ENCODE measurements at regions not wholly inside any gene's neighbourhood (a gene's known extent, or its start where the extent isn't known, plus 50 kb on each side); places are given as distances from the start of the nearest gene placed in this dataset.

DNA sequence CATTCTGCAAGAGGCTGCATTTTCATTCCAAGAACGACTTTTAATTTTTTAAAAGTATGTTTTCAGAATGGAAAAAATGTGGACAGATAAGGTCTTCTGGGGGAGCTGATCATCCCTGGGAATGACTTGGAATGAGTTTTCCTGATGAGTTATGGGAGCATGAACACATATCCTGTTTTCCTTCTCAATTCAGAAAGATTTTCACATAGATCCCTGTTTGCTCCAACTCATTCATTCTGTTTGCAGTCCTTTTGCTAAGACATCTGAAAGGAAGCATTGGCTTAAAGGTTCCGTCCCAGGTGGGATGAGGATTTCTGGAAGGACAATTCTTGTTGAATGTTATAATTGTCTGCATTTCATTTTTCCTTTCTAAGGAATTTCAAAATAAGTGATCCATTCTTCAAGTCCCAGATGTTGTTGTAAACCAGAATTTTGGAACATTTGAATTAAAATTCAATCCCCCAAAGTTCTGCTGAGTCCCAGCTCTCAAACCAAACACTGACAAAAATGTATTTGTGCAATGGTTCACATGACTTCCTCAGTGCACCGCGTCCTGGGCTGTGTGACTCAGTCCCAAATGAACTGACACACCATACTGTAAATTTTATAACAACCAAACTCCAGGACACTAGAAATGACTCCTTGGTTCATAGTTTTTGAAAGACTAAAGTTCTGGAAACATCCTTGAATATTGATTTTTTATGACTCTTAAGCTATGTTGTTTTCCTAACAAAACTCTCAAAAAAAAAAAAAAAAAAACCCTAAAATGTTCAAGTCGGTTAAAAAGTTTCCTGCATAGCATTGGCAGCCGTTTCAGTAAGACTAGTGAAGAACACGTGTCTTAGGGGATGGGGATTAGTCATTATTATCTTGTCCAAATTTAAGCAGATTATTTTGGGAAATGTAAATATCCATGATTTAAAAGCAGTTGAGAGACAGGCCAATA is 281.8 kb upstream of the TCF4 start:
- no peaks in the 10 kb centered on the region for H3K4me1 ChIP-seq (ENCODE audit: control insufficient read depth, low read length)
- no peaks in the 10 kb centered on the region for H3K27me3 ChIP-seq (ENCODE audit: control insufficient read depth, low read length)
- H3K4me2 ChIP-seq (ENCODE audit: low read length): no peak overlapping the region
- H3K79me2 ChIP-seq (ENCODE audit: control insufficient read depth, low read length): no peaks in the 10 kb centered on the region
- no peaks in the 10 kb centered on the region for H3F3A ChIP-seq (ENCODE audit: control insufficient read depth, insufficient read depth)
- H3K36me3 ChIP-seq (ENCODE audit: control insufficient read depth, low read length): no peaks in the 10 kb centered on the region
- no peaks in the 10 kb centered on the region for H3K9me3 ChIP-seq (ENCODE audit: control insufficient read depth, insufficient read depth, low read length)
- no peaks in the 10 kb centered on the region for H4K20me1 ChIP-seq (ENCODE audit: control insufficient read depth, insufficient read depth, low read depth, low read length)
- H3K27ac ChIP-seq (ENCODE audit: low read depth, low read length): no peak overlapping the region
- no peak for TF ChIP-seq EZH2phosphoT487 (IDR thresholded peaks at IDR 0.05; ENCODE audit: borderline replicate concordance, low read length)
- no peak for TF ChIP-seq CTCF (IDR thresholded peaks at IDR 0.05; ENCODE audit: low read depth, low read length, poor library complexity, severe bottlenecking)
- H3K9me2 ChIP-seq (replicated peaks; ENCODE audit: control insufficient read depth, low read length): no peaks in the 10 kb centered on the region
- H3K4me3 ChIP-seq (ENCODE audit: low read length): no peak overlapping the region

GRCh38 chr18:55868909-55869308 is 280.9 kb upstream of the TCF4 start:
- H3K4me3 ChIP-seq (ENCODE audit: low read length): no peak overlapping the region
- no peaks in the 10 kb centered on the region for H3K27me3 ChIP-seq (ENCODE audit: control insufficient read depth, low read length)
- no peaks in the 10 kb centered on the region for H3K4me1 ChIP-seq (ENCODE audit: control insufficient read depth, low read length)
- H3K36me3 ChIP-seq (ENCODE audit: control insufficient read depth, low read length): no peaks in the 10 kb centered on the region
- no peaks in the 10 kb centered on the region for H3K9me3 ChIP-seq (ENCODE audit: control insufficient read depth, insufficient read depth, low read length)
- H4K20me1 ChIP-seq (ENCODE audit: control insufficient read depth, insufficient read depth, low read depth, low read length): no peaks in the 10 kb centered on the region
- H3K27ac ChIP-seq (ENCODE audit: low read depth, low read length): no peak overlapping the region
- no peak overlapping the region for H3K4me2 ChIP-seq (ENCODE audit: low read length)
- no peaks in the 10 kb centered on the region for H3K79me2 ChIP-seq (ENCODE audit: control insufficient read depth, low read length)
- no peak for TF ChIP-seq EZH2phosphoT487 (IDR thresholded peaks at IDR 0.05; ENCODE audit: borderline replicate concordance, low read length)
- no peaks in the 10 kb centered on the region for H3F3A ChIP-seq (ENCODE audit: control insufficient read depth, insufficient read depth)
- no peaks in the 10 kb centered on the region for H3K9me2 ChIP-seq (replicated peaks; ENCODE audit: control insufficient read depth, low read length)

- H3K4me2 ChIP-seq (ENCODE audit: low read length): no peak overlapping the region
- H3K9me3 ChIP-seq (ENCODE audit: control insufficient read depth, insufficient read depth, low read length): no peaks in the 10 kb centered on the region
- H3K36me3 ChIP-seq (ENCODE audit: control insufficient read depth, low read length): no peaks in the 10 kb centered on the region
- no peaks in the 10 kb centered on the region for H4K20me1 ChIP-seq (ENCODE audit: control insufficient read depth, insufficient read depth, low read depth, low read length)
- H3K79me2 ChIP-seq (ENCODE audit: control insufficient read depth, low read length): no peaks in the 10 kb centered on the region
- no peaks in the 10 kb centered on the region for H3K4me1 ChIP-seq (ENCODE audit: control insufficient read depth, low read length)
- H3K27me3 ChIP-seq (ENCODE audit: control insufficient read depth, low read length): no peaks in the 10 kb centered on the region
- H3K9me2 ChIP-seq (replicated peaks; ENCODE audit: control insufficient read depth, low read length): no peaks in the 10 kb centered on the region
- H3K4me3 ChIP-seq (ENCODE audit: low read length): no peak overlapping the region
- no peaks in the 10 kb centered on the region for H3F3A ChIP-seq (ENCODE audit: control insufficient read depth, insufficient read depth)
- H3K27ac ChIP-seq (ENCODE audit: low read depth, low read length): no peak overlapping the region
- no peak for TF ChIP-seq EZH2phosphoT487 (IDR thresholded peaks at IDR 0.05; ENCODE audit: borderline replicate concordance, low read length)
- TF ChIP-seq CTCF (IDR thresholded peaks at IDR 0.05; ENCODE audit: low read depth, low read length, poor library complexity, severe bottlenecking): no peak
Observed at GRCh38 chr18:55866886-55867285, 278.9 kb upstream of the TCF4 start.

- Histone ChIP-seq H3K79me2 (ENCODE audit: control insufficient read depth, low read length) (no peaks in the 10 kb centered on the region), H3K9me2 (replicated peaks; ENCODE audit: control insufficient read depth, low read length) (no peaks in the 10 kb centered on the region), H3F3A (ENCODE audit: control insufficient read depth, insufficient read depth) (no peaks in the 10 kb centered on the region), H3K9me3 (ENCODE audit: control insufficient read depth, insufficient read depth, low read length) (no peaks in the 10 kb centered on the region), H3K4me1 (ENCODE audit: control insufficient read depth, low read length) (no peaks in the 10 kb centered on the region), H3K4me2 (ENCODE audit: low read length) (no peak overlapping the region), H3K36me3 (ENCODE audit: control insufficient read depth, low read length) (no peaks in the 10 kb centered on the region), H3K27ac (ENCODE audit: low read depth, low read length) (no peak overlapping the region), H3K4me3 (ENCODE audit: low read length) (no peak overlapping the region), H3K27me3 (ENCODE audit: control insufficient read depth, low read length) (no peaks in the 10 kb centered on the region), H4K20me1 (ENCODE audit: control insufficient read depth, insufficient read depth, low read depth, low read length) (no peaks in the 10 kb centered on the region)
- TF ChIP-seq CTCF (IDR thresholded peaks at IDR 0.05; ENCODE audit: low read depth, low read length, poor library complexity, severe bottlenecking): no peak
- TF ChIP-seq EZH2phosphoT487 (IDR thresholded peaks at IDR 0.05; ENCODE audit: borderline replicate concordance, low read length): no peak
Observed at GRCh38 chr18:55866006-55866405, 278.0 kb upstream of the TCF4 start.
